ENCODE measurements at regions not wholly inside any gene's neighbourhood (a gene's known extent, or its start where the extent isn't known, plus 50 kb on each side); places are given as distances from the start of the nearest gene placed in this dataset.

GRCh38 chr22:44624689-44625420 lies 77.1 kb upstream of the PRR5 start:
- H3K4me3 ChIP-seq (ENCODE audit: low read length), result no peak overlapping the region
- H3K9me3 ChIP-seq (ENCODE audit: control insufficient read depth, insufficient read depth, low read length), result no peaks in the 10 kb centered on the region
- H3K4me2 ChIP-seq (ENCODE audit: low read length), result no peak overlapping the region
- TF ChIP-seq EZH2phosphoT487 (IDR thresholded peaks at IDR 0.05; ENCODE audit: borderline replicate concordance, low read length), result no peak
- TF ChIP-seq, protein P1, sequence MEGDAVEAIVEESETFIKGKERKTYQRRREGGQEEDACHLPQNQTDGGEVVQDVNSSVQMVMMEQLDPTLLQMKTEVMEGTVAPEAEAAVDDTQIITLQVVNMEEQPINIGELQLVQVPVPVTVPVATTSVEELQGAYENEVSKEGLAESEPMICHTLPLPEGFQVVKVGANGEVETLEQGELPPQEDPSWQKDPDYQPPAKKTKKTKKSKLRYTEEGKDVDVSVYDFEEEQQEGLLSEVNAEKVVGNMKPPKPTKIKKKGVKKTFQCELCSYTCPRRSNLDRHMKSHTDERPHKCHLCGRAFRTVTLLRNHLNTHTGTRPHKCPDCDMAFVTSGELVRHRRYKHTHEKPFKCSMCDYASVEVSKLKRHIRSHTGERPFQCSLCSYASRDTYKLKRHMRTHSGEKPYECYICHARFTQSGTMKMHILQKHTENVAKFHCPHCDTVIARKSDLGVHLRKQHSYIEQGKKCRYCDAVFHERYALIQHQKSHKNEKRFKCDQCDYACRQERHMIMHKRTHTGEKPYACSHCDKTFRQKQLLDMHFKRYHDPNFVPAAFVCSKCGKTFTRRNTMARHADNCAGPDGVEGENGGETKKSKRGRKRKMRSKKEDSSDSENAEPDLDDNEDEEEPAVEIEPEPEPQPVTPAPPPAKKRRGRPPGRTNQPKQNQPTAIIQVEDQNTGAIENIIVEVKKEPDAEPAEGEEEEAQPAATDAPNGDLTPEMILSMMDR (IDR thresholded peaks at IDR 0.05; ENCODE audit: low read depth, low read length, poor library complexity, severe bottlenecking), result no peak
- no peaks in the 10 kb centered on the region for H3K9me2 ChIP-seq (replicated peaks; ENCODE audit: control insufficient read depth, low read length)
- no peaks in the 10 kb centered on the region for H3K4me1 ChIP-seq (ENCODE audit: control insufficient read depth, low read length)
- H3K79me2 ChIP-seq (ENCODE audit: control insufficient read depth, low read length), result no peaks in the 10 kb centered on the region
- H3F3A ChIP-seq (ENCODE audit: control insufficient read depth, insufficient read depth), result no peaks in the 10 kb centered on the region
- no peaks in the 10 kb centered on the region for H3K36me3 ChIP-seq (ENCODE audit: control insufficient read depth, low read length)
- no peaks in the 10 kb centered on the region for H4K20me1 ChIP-seq (ENCODE audit: control insufficient read depth, insufficient read depth, low read depth, low read length)
- no peak overlapping the region for H3K27ac ChIP-seq (ENCODE audit: low read depth, low read length)
- H3K27me3 ChIP-seq (ENCODE audit: control insufficient read depth, low read length), result no peaks in the 10 kb centered on the region

GRCh38 chr22:44623771-44624510 lies 78.1 kb upstream of the PRR5 start:
- TF ChIP-seq, protein P1 (IDR thresholded peaks at IDR 0.05; ENCODE audit: low read depth, low read length, poor library complexity, severe bottlenecking), result peak; percentile 45
- TF ChIP-seq EZH2phosphoT487 (IDR thresholded peaks at IDR 0.05; ENCODE audit: borderline replicate concordance, low read length), result no peak
- H3F3A ChIP-seq (ENCODE audit: control insufficient read depth, insufficient read depth), result no peaks in the 10 kb centered on the region
- H3K9me2 ChIP-seq (replicated peaks; ENCODE audit: control insufficient read depth, low read length), result no peaks in the 10 kb centered on the region
- H3K79me2 ChIP-seq (ENCODE audit: control insufficient read depth, low read length), result no peaks in the 10 kb centered on the region
- H3K4me2 ChIP-seq (ENCODE audit: low read length), result no peak overlapping the region
- no peaks in the 10 kb centered on the region for H4K20me1 ChIP-seq (ENCODE audit: control insufficient read depth, insufficient read depth, low read depth, low read length)
- no peaks in the 10 kb centered on the region for H3K27me3 ChIP-seq (ENCODE audit: control insufficient read depth, low read length)
- H3K4me1 ChIP-seq (ENCODE audit: control insufficient read depth, low read length), result no peaks in the 10 kb centered on the region
- H3K27ac ChIP-seq (ENCODE audit: low read depth, low read length), result no peak overlapping the region
- no peak overlapping the region for H3K4me3 ChIP-seq (ENCODE audit: low read length)
- H3K9me3 ChIP-seq (ENCODE audit: control insufficient read depth, insufficient read depth, low read length), result peaks cover 4% of the 10 kb centered on the region; the same call in 1 of the 2 replicates
- no peaks in the 10 kb centered on the region for H3K36me3 ChIP-seq (ENCODE audit: control insufficient read depth, low read length)

DNA sequence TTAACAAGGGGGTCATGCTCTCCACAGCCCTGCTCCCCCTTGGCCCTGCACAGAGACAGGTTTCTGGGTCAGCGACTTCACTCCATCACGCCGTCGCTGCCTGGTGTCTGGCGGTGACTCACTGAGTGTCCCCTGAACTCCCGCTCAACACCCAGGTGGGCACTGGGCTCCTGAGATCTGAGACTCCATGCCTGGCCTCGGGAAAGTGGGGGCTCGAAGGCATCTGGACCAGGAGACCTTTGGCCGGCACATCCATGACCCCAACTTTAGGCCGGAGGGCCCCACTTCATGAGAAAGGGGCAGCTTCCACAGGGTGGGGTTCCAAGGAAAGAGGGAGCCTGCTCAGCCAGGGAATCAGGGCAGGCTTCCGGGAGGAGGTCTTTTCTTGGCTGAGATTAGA lies 79.3 kb upstream of the PRR5 start:
- Histone ChIP-seq H3F3A (ENCODE audit: control insufficient read depth, insufficient read depth) (no peaks in the 10 kb centered on the region), H3K4me1 (ENCODE audit: control insufficient read depth, low read length) (no peaks in the 10 kb centered on the region), H3K4me3 (ENCODE audit: low read length) (no peak overlapping the region), H3K36me3 (ENCODE audit: control insufficient read depth, low read length) (no peaks in the 10 kb centered on the region), H3K4me2 (ENCODE audit: low read length) (no peak overlapping the region), H3K9me3 (ENCODE audit: control insufficient read depth, insufficient read depth, low read length) (peaks cover 17% of the 10 kb centered on the region; the same call in 1 of the 2 replicates), H4K20me1 (ENCODE audit: control insufficient read depth, insufficient read depth, low read depth, low read length) (no peaks in the 10 kb centered on the region), H3K9me2 (replicated peaks; ENCODE audit: control insufficient read depth, low read length) (no peaks in the 10 kb centered on the region), H3K27me3 (ENCODE audit: control insufficient read depth, low read length) (no peaks in the 10 kb centered on the region), H3K79me2 (ENCODE audit: control insufficient read depth, low read length) (no peaks in the 10 kb centered on the region), H3K27ac (ENCODE audit: low read depth, low read length) (no peak overlapping the region)
- TF ChIP-seq, protein P1 (IDR thresholded peaks at IDR 0.05; ENCODE audit: low read depth, low read length, poor library complexity, severe bottlenecking), result no peak
- no peak for TF ChIP-seq EZH2phosphoT487 (IDR thresholded peaks at IDR 0.05; ENCODE audit: borderline replicate concordance, low read length)

Data from DOHH2 (cell line).